Ectodermal cell (in vitro differentiated cells): ENCODE measurements at regions not wholly inside any gene's neighbourhood (a gene's known extent, or its start where the extent isn't known, plus 50 kb on each side); places are given as distances from the start of the nearest gene placed in this dataset.

Source experiments
- H3K27ac ChIP-seq: 2 replicates; pipeline ENCODE4 v1.7.0; 2013; ENCODE audit warnings: mild to moderate bottlenecking, low read depth, low read length; ENCODE audit not compliant: insufficient read depth, poor library complexity, severe bottlenecking
- H3K27me3 ChIP-seq: 2 replicates; pipeline ENCODE4 v1.7.0; 2013; ENCODE audit warnings: mild to moderate bottlenecking, low read length; ENCODE audit not compliant: insufficient read depth, control insufficient read depth, poor library complexity, severe bottlenecking
- H3K36me3 ChIP-seq: one replicate; pipeline ENCODE4 v1.7.0; 2013; ENCODE audit warnings: low read length; ENCODE audit not compliant: control insufficient read depth, insufficient read depth
- H3K4me1 ChIP-seq: one replicate; pipeline ENCODE4 v1.7.0; 2013; ENCODE audit warnings: low read length; ENCODE audit not compliant: control insufficient read depth, insufficient read depth
- H3K4me3 ChIP-seq: 2 replicates; pipeline ENCODE4 v1.7.0; 2013; ENCODE audit warnings: low read depth, low read length, control low read depth; ENCODE audit not compliant: insufficient read depth
- H3K9me3 ChIP-seq: 2 replicates; pipeline ENCODE4 v1.7.0; 2013; ENCODE audit warnings: mild to moderate bottlenecking, low read length, moderate library complexity; ENCODE audit not compliant: control insufficient read depth
- WGBS, 2 experiments: methylation state at CpG; one replicate each; pipeline ENCODE4 v1.1.7; 2013; ENCODE audit warnings: missing lambda C conversion rate in 2 of 2; 5-methylcytosine and 5-hydroxymethylcytosine counted together

DNA sequence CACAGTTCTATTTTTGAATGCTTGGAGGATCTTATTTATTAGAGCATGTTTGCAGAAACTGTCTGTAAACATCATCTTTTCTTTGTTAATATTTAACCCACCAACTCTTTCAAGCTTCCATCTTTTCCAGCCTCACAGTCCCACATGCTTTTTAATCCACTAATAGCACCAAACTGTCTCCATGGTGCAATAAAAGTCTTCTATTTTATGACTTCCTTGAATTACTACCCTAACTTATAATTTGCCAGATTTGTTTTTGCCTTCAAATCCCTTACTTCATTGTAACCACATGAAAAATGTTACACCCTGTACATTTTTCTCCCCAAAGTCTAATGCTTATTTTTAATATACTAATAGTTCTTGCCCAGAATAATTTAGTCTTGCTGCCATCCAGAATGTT, 792.6 kb downstream of the PLCL1 start:
- no peak overlapping the region for H3K4me3 ChIP-seq
- H3K9me3 ChIP-seq: no peaks in the 10 kb centered on the region
- H3K36me3 ChIP-seq: no peaks in the 10 kb centered on the region
- no peak overlapping the region for H3K27ac ChIP-seq
- no peaks in the 10 kb centered on the region for H3K27me3 ChIP-seq
- no peaks in the 10 kb centered on the region for H3K4me1 ChIP-seq

DNA sequence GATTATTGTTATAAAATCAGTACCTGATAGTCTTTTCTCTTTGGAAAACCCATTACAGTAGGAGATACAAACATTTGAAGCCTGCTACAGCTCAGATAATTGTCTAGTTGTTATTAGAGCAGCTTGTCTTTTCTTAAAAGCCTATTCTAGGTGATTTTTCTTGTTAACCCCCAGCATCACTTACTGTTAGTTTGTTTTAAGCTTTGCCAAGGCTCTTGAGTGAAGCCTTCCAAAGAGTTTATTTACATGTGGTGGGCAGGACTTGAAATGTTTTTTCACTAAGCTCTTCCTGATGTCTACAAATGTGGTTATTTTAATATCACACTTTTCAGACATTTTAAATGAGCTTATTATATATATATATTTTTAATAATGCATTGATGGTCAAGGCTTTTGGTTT, 791.3 kb downstream of the PLCL1 start:
- Histone ChIP-seq H3K36me3 (no peaks in the 10 kb centered on the region), H3K9me3 (no peaks in the 10 kb centered on the region), H3K4me1 (no peaks in the 10 kb centered on the region), H3K27me3 (no peaks in the 10 kb centered on the region), H3K27ac (no peak overlapping the region), H3K4me3 (no peak overlapping the region)

DNA sequence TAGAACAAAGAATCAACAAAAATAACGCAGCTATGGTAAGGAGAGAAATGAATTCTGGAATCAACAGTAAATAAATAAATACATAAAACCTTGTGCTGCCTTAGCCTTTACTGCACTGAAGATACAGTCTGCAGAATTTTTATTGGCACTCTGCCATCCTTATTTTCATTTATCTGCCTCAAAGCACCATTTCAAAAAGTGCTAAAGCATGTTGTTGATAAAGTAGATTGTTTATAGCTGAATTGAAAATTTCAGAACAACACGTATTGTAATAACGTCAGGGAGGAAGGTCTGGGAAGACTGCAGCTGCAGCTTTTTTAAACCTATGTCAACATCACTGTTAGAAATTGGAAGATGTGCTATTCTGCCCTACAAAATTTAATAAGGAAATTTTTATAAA, 787.2 kb downstream of the PLCL1 start:
- Histone ChIP-seq H3K36me3 (no peaks in the 10 kb centered on the region), H3K27ac (no peak overlapping the region), H3K4me1 (no peaks in the 10 kb centered on the region), H3K4me3 (no peak overlapping the region), H3K9me3 (no peaks in the 10 kb centered on the region), H3K27me3 (no peaks in the 10 kb centered on the region)
- WGBS, 2 experiments: 93% methylated on average over 2 to 3 of the region's 3 CpGs

DNA sequence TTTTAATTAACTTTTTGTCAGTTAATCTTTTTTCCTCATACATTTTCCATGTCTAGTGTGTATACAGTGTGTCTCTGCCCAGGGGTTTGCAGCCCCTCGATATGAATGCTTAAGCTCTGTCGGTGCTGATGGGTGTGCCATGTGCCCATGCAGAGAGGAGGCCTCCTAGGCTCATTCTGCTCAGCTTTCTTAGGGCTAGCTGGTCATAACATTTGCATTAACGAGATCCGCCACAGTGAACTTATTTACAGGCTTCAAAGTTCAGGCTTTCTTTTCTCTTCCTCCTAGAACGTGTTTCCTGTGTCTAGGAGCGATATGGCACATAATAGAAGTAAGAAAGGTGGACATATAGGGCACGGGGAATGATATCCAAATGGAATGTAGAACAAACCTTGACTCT, 783.3 kb downstream of the PLCL1 start:
- Histone ChIP-seq H3K27ac (no peak overlapping the region), H3K9me3 (no peaks in the 10 kb centered on the region), H3K4me3 (no peak overlapping the region), H3K4me1 (no peaks in the 10 kb centered on the region), H3K36me3 (no peaks in the 10 kb centered on the region), H3K27me3 (no peaks in the 10 kb centered on the region)
- WGBS, 2 experiments: 86 to 92% methylated on average over 7 of the region's 7 CpGs

DNA sequence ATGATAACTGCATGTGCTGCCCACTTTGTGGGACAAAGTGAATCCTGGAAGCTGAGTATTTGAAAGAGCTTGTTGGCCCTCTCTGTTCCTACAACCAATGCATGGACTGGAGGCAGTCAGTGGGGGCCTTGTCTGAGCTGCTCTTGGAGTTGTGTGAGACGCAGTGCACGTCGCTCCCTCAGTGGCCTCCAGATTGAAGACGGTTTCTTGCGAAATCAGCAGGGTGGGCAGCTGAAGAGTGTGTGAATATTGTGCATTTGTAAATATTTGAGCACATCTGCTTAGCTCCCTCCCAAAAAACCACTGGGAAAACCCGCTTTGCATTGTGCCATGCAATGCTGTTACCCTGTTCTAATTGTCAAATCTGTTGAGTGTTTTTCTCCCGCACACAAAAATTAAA, 782.8 kb downstream of the PLCL1 start:
- 93 to 94% methylated on average over 7 of the region's 7 CpGs for WGBS, 2 experiments
- Histone ChIP-seq H3K9me3 (no peaks in the 10 kb centered on the region), H3K36me3 (no peaks in the 10 kb centered on the region), H3K4me1 (no peaks in the 10 kb centered on the region), H3K27ac (no peak overlapping the region), H3K4me3 (no peak overlapping the region), H3K27me3 (no peaks in the 10 kb centered on the region)

DNA sequence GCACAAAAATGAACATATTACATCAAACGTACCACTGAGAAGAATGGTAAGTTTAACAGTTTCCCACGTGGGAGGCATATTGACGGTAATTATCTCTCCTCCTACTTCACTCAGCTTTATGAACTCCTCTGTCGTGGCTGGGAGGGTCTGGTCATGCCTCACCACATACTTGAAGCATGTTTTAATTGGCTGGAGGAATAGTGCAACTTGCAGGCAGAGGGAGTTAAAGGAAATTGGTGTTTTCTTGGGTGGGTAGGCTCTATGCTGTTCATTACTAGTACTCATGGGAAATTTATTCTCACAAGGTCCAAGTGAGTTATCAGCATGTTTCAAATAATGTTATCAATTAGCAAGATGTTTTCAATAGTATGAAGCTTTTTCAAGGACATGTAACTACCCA, 767.0 kb downstream of the PLCL1 start:
- H3K36me3 ChIP-seq: no peaks in the 10 kb centered on the region
- H3K27ac ChIP-seq: no peak overlapping the region
- no peak overlapping the region for H3K4me3 ChIP-seq
- H3K4me1 ChIP-seq: no peaks in the 10 kb centered on the region
- H3K27me3 ChIP-seq: no peaks in the 10 kb centered on the region
- H3K9me3 ChIP-seq: no peaks in the 10 kb centered on the region
- 88 to 92% methylated on average over 4 of the region's 4 CpGs for WGBS, 2 experiments

DNA sequence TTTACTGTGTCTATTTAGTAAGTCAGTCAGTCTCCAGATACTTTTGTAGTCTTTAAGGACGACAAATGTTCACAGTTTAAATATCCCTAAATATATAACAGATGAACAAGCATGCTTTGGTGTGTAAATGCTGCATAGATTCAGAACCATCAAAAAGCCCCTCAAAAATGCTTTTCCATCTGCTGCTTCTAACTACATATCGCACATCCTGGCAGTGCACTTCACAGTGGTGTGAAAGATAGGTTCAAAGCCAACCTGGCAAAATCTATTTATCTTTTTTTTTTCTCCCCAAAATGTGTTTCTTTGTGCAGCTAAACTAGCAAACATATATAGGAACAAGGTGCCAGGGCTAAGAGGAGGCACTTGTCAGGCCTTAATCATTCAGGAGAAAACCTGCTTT, 753.8 kb downstream of the PLCL1 start:
- 82 to 100% methylated on average over 1 of the region's 2 CpGs for WGBS, 2 experiments
- H3K36me3 ChIP-seq: no peaks in the 10 kb centered on the region
- H3K27me3 ChIP-seq: no peaks in the 10 kb centered on the region
- no peak overlapping the region for H3K4me3 ChIP-seq
- H3K9me3 ChIP-seq: no peaks in the 10 kb centered on the region
- no peak overlapping the region for H3K27ac ChIP-seq
- H3K4me1 ChIP-seq: no peaks in the 10 kb centered on the region

DNA sequence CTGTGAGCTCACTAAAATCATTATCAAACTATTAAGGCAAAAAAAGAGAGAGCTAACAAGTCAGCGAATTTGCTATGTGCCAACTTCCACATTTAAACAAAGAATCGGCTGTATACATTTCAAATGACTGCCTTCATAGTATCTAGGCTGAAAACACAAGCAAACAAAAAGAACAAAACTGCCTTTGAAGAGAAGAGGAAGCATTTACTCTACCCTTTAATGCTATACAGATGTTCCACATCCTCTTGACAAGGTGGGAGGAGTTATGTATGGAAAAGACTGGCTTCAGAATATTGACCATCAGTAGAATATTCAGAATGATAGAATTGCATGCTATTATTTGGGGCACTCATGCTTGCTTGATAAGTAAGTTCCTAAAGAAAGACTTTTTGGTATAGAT, 741.7 kb downstream of the PLCL1 start:
- WGBS, 2 experiments: 80 to 88% methylated on average over 2 of the region's 2 CpGs
- Histone ChIP-seq H3K4me3 (no peak overlapping the region), H3K27ac (no peak overlapping the region), H3K9me3 (no peaks in the 10 kb centered on the region), H3K27me3 (no peaks in the 10 kb centered on the region), H3K4me1 (no peaks in the 10 kb centered on the region), H3K36me3 (no peaks in the 10 kb centered on the region)

DNA sequence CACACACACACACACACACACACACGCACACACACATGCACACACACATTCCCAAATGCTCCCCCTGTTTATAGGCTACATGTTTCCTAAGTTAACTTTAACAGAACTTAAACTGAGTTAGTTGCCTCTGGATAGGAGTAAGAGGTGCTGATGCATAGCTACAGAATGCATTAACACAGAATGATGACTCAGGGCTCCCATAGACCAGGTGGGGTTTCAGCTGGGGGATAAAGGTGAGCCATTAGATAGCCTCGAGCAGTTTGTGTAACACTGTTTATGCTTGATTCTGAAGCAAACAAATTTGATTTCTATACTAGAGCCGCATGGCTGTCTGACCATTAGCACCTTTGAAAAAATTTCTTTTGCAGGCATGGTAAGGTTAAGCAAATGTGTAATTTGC, 741.0 kb downstream of the PLCL1 start:
- Histone ChIP-seq H3K36me3 (no peaks in the 10 kb centered on the region), H3K4me1 (no peaks in the 10 kb centered on the region), H3K27me3 (no peaks in the 10 kb centered on the region), H3K4me3 (no peak overlapping the region), H3K27ac (no peak overlapping the region), H3K9me3 (no peaks in the 10 kb centered on the region)
- 72 to 85% methylated on average over 3 of the region's 3 CpGs for WGBS, 2 experiments

DNA sequence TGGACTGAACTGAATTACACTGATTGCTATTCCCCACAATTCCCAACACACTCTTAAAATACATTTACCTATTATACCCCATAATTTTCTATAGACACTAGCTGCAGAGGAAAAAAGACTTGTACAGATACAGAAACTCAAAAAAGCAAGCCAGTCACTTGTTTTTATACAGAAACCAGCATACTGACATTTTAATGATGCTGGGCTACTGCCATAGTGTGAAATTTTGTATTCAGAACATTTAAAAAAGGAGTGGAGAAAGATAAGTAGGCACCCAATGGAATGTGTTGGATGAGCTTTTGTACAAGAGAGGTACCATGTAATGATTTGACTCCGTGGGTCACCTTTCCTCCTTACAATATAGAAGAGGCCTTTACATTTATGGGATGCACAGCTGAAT, 740.1 kb downstream of the PLCL1 start:
- Histone ChIP-seq H3K9me3 (no peaks in the 10 kb centered on the region), H3K36me3 (no peaks in the 10 kb centered on the region), H3K27ac (no peak overlapping the region), H3K4me3 (no peak overlapping the region), H3K27me3 (no peaks in the 10 kb centered on the region), H3K4me1 (no peaks in the 10 kb centered on the region)
- 88 to 95% methylated on average over 1 of the region's 1 CpG for WGBS, 2 experiments

DNA sequence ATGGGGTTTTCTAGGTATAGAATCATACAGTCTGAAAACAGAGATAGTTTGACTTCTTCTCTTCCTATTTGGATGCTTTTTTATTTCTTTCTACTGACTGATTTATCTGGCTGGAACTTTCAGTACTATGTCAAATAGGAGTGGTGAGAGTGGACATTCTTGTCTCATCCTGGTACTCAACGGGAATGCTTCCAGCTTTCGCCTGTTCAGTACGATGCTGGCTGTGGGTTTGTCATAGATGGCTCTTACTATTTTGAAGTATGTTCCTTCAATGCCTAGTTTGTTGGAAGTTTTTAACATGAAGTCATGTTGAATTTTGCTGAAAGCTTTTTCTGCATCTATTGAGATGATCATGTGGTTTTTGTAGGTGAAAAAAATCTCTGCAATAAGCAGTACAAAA, 730.4 kb downstream of the PLCL1 start:
- Histone ChIP-seq H3K4me3 (no peak overlapping the region), H3K27me3 (no peaks in the 10 kb centered on the region), H3K36me3 (no peaks in the 10 kb centered on the region), H3K9me3 (no peaks in the 10 kb centered on the region), H3K4me1 (no peaks in the 10 kb centered on the region), H3K27ac (no peak overlapping the region)
- 87 to 95% methylated on average over 3 of the region's 3 CpGs for WGBS, 2 experiments
